ENCODE measurements at regions not wholly inside any gene's neighbourhood (a gene's known extent, or its start where the extent isn't known, plus 50 kb on each side); places are given as distances from the start of the nearest gene placed in this dataset.
A peak's percentile ranks its signal among the peaks of the same experiment; 100 is the strongest.

DNA sequence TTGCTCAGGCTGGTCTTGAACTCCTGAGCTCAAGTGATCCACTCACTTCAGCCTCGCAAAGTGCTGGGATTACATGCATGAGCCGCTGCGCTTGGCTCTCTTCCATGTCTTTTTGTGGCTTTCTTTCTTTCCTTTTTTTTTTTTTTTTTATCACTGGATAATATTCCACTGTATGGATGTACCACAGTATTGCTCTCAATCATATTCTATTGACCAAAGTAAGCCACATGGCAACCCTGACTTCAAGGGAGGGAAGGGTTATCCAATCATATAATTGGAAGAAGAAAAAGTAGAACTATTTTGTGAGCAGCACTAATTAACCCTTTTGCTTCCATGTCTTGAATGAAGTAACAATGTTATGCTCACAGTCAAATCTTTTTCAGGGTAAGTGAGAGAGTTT, 307.0 kb upstream of the RASGRP1 start:
- ChIA-PET POLR2A (no interaction called here), CTCF (interaction anchor here (0.6 kb wide), 1 partner anchor 20 kb away, joined by 3 read pairs; no protein-coding TSS in a partner anchor)
- 94% methylated on average over 3 of the region's 3 CpGs for WGBS (ENCODE audit: missing lambda C conversion rate)

DNA sequence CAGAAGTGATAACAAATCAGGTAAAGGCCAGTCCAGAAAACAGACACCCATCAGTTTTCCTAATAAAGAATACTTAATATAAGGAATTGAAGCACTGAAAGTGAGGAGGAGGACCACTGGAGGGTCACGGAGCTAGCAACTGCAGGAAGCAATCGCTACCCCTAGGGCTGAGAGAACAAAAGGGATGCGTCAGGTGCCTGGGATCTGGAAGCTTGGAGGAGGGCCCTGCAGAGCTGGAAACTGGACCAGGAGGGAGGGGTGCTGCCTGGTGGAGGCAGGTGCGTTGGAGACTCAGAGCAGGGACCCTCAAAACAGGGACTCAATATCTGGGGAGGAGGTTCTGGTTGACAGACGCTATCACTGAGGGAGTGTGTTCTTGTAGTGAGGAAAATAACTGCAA, 308.1 kb upstream of the RASGRP1 start:
- ChIA-PET CTCF (interaction anchor here (0.9 to 1.5 kb wide), 5 partner anchors 9 to 708 kb away, joined by 3 to 4 read pairs (median 3); partner anchors contain the start of gene THBS1), POLR2A (interaction anchor here (0.7 kb wide), 1 partner anchor 621 kb away, joined by 3 read pairs; no protein-coding TSS in a partner anchor)
- H3K4me1 ChIP-seq: peaks cover 54% of the 10 kb centered on the region
- ATAC-seq (peak in 1 of 2 experiments; percentile 6; a peak in 1 of 6 replicates), FAIRE-seq (no peak), DNase-seq (ENCODE audit: low read depth in 1 of 2, low spot score in 1 of 2) (no peak)
- 95% methylated on average over 5 of the region's 5 CpGs for WGBS (ENCODE audit: missing lambda C conversion rate)
- H3K4me2 ChIP-seq: peak overlapping the region; percentile 48; the same call in 2 of the 3 replicates
- no peak overlapping the region for H3K4me3 ChIP-seq
- H3K9me3 ChIP-seq: peaks cover 21% of the 10 kb centered on the region
- H3K27ac ChIP-seq: peak overlapping the region; percentile 53 to 85; a peak in 5 of 6 replicates
- TF ChIP-seq KDM5A (IDR thresholded peaks at IDR 0.05) (no peak), ZC3H11A (IDR thresholded peaks at IDR 0.05) (no peak), CHD4 (IDR thresholded peaks at IDR 0.05; ENCODE audit: borderline replicate concordance) (no peak), EHMT2 (IDR thresholded peaks at IDR 0.05; ENCODE audit: low read depth) (no peak), NR3C1 (IDR thresholded peaks at IDR 0.05) (no peak), ZSCAN20 (CRISPR knock-in tag; IDR thresholded peaks at IDR 0.05) (no peak), CBX8 (IDR thresholded peaks at IDR 0.05) (no peak), FOSL2 (IDR thresholded peaks at IDR 0.05) (no peak), FOSL2 (CRISPR knock-in tag; IDR thresholded peaks at IDR 0.05) (no peak), HDAC2 (IDR thresholded peaks at IDR 0.05) (no peak), EHF (CRISPR knock-in tag; IDR thresholded peaks at IDR 0.05) (no peak), SREBF2 (IDR thresholded peaks at IDR 0.05) (no peak), KDM1A (IDR thresholded peaks at IDR 0.05; ENCODE audit: low read depth) (no peak)
- TF ChIP-seq, protein P1, sequence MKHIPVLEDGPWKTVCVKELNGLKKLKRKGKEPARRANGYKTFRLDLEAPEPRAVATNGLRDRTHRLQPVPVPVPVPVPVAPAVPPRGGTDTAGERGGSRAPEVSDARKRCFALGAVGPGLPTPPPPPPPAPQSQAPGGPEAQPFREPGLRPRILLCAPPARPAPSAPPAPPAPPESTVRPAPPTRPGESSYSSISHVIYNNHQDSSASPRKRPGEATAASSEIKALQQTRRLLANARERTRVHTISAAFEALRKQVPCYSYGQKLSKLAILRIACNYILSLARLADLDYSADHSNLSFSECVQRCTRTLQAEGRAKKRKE (CRISPR knock-in tag; IDR thresholded peaks at IDR 0.05; ENCODE audit: low read depth): no peak
- TF ChIP-seq, protein P2, sequence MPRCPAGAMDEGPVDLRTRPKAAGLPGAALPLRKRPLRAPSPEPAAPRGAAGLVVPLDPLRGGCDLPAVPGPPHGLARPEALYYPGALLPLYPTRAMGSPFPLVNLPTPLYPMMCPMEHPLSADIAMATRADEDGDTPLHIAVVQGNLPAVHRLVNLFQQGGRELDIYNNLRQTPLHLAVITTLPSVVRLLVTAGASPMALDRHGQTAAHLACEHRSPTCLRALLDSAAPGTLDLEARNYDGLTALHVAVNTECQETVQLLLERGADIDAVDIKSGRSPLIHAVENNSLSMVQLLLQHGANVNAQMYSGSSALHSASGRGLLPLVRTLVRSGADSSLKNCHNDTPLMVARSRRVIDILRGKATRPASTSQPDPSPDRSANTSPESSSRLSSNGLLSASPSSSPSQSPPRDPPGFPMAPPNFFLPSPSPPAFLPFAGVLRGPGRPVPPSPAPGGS (IDR thresholded peaks at IDR 0.05): no peak
- TF ChIP-seq, protein P3, sequence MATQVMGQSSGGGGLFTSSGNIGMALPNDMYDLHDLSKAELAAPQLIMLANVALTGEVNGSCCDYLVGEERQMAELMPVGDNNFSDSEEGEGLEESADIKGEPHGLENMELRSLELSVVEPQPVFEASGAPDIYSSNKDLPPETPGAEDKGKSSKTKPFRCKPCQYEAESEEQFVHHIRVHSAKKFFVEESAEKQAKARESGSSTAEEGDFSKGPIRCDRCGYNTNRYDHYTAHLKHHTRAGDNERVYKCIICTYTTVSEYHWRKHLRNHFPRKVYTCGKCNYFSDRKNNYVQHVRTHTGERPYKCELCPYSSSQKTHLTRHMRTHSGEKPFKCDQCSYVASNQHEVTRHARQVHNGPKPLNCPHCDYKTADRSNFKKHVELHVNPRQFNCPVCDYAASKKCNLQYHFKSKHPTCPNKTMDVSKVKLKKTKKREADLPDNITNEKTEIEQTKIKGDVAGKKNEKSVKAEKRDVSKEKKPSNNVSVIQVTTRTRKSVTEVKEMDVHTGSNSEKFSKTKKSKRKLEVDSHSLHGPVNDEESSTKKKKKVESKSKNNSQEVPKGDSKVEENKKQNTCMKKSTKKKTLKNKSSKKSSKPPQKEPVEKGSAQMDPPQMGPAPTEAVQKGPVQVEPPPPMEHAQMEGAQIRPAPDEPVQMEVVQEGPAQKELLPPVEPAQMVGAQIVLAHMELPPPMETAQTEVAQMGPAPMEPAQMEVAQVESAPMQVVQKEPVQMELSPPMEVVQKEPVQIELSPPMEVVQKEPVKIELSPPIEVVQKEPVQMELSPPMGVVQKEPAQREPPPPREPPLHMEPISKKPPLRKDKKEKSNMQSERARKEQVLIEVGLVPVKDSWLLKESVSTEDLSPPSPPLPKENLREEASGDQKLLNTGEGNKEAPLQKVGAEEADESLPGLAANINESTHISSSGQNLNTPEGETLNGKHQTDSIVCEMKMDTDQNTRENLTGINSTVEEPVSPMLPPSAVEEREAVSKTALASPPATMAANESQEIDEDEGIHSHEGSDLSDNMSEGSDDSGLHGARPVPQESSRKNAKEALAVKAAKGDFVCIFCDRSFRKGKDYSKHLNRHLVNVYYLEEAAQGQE (IDR thresholded peaks at IDR 0.05): no peak
- TF ChIP-seq, protein P4, sequence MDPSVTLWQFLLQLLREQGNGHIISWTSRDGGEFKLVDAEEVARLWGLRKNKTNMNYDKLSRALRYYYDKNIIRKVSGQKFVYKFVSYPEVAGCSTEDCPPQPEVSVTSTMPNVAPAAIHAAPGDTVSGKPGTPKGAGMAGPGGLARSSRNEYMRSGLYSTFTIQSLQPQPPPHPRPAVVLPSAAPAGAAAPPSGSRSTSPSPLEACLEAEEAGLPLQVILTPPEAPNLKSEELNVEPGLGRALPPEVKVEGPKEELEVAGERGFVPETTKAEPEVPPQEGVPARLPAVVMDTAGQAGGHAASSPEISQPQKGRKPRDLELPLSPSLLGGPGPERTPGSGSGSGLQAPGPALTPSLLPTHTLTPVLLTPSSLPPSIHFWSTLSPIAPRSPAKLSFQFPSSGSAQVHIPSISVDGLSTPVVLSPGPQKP (IDR thresholded peaks at IDR 0.05; ENCODE audit: low read depth, low read length): no peak
- TF ChIP-seq, protein P5, sequence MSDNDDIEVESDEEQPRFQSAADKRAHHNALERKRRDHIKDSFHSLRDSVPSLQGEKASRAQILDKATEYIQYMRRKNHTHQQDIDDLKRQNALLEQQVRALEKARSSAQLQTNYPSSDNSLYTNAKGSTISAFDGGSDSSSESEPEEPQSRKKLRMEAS (IDR thresholded peaks at IDR 0.05): no peak

More for the DNA sequence above, 307.0 kb upstream of the RASGRP1 start:
- no peak for TF ChIP-seq EHMT2 (IDR thresholded peaks at IDR 0.05; ENCODE audit: low read depth)
- TF ChIP-seq GATA3 (IDR thresholded peaks at IDR 0.05; ENCODE audit: borderline replicate concordance): no peak
- TF ChIP-seq, protein P2 (IDR thresholded peaks at IDR 0.05): no peak
- no peak for TF ChIP-seq HOXB13 (CRISPR knock-in tag; IDR thresholded peaks at IDR 0.05; ENCODE audit: low read depth)
- TF ChIP-seq HEYL (CRISPR knock-in tag; IDR thresholded peaks at IDR 0.05): no peak
- no peak for TF ChIP-seq RAD21 (conservative IDR thresholded peaks at IDR 0.05 in 1 of 2, IDR thresholded peaks at IDR 0.05 in 1 of 2)
- TF ChIP-seq, protein P6, sequence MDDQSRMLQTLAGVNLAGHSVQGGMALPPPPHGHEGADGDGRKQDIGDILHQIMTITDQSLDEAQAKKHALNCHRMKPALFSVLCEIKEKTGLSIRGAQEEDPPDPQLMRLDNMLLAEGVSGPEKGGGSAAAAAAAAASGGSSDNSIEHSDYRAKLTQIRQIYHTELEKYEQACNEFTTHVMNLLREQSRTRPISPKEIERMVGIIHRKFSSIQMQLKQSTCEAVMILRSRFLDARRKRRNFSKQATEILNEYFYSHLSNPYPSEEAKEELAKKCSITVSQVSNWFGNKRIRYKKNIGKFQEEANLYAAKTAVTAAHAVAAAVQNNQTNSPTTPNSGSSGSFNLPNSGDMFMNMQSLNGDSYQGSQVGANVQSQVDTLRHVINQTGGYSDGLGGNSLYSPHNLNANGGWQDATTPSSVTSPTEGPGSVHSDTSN (IDR thresholded peaks at IDR 0.05): no peak
- no peak for TF ChIP-seq ESRRA (IDR thresholded peaks at IDR 0.05; ENCODE audit: borderline replicate concordance, low read length)
- no peak for TF ChIP-seq RARB (CRISPR knock-in tag; IDR thresholded peaks at IDR 0.05)
- TF ChIP-seq MAZ (IDR thresholded peaks at IDR 0.05; ENCODE audit: borderline replicate concordance, low read depth, low read length): no peak
- TF ChIP-seq, protein P7, sequence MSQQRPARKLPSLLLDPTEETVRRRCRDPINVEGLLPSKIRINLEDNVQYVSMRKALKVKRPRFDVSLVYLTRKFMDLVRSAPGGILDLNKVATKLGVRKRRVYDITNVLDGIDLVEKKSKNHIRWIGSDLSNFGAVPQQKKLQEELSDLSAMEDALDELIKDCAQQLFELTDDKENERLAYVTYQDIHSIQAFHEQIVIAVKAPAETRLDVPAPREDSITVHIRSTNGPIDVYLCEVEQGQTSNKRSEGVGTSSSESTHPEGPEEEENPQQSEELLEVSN (IDR thresholded peaks at IDR 0.05; ENCODE audit: borderline replicate concordance, low read depth): no peak
- TF ChIP-seq, protein P1 (CRISPR knock-in tag; IDR thresholded peaks at IDR 0.05; ENCODE audit: low read depth): no peak
- no peak for TF ChIP-seq PHF8 (IDR thresholded peaks at IDR 0.05; ENCODE audit: borderline replicate concordance, low read depth)
- Histone ChIP-seq H3K4me2 (no peak overlapping the region), H3K9me3 (peaks cover 21% of the 10 kb centered on the region), H3K4me3 (no peak overlapping the region), H3K4me1 (peaks cover 49% of the 10 kb centered on the region), H3K27ac (no peak overlapping the region; a peak in 1 of 6 replicates)
- no peak for ATAC-seq
- FAIRE-seq: no peak
- DNase-seq (ENCODE audit: low read depth in 1 of 2, low spot score in 1 of 2): no peak

Measured in A549 (cell line).